T-cell (primary cell): ENCODE measurements at regions not wholly inside any gene's neighbourhood (a gene's known extent, or its start where the extent isn't known, plus 50 kb on each side); places are given as distances from the start of the nearest gene placed in this dataset.

Source experiments
- ATAC-seq, 4 experiments: fragments of 200-7000 bp in 3 of 4; fragments of 150-1000 bp in 1 of 4; cut with Tn5 transposase; replicated peaks in 1 of 4; 1 replicate in 3 of 4; 2 replicates in 1 of 4; pipeline ENCODE4 v1.10.0; 2021; ENCODE audit warnings: moderate library complexity in 3 of 4, mild to moderate bottlenecking in 2 of 4, moderate number of reproducible peaks in 1 of 4
- CTCF ChIA-PET, 2 donors: fragments of 300-600 bp; sonication (Branson Sonifier 250); formaldehyde crosslinking; loops; one replicate each; lab custom pipeline; 2022; ENCODE audit warnings: antibody characterized with exemption in 2 of 2; lab: Charles Lee
- POLR2A ChIA-PET, 2 donors: fragments of 300-600 bp; sonication (Branson Sonifier 250); formaldehyde crosslinking; loops; one replicate each; lab custom pipeline; 2022; ENCODE audit warnings: antibody characterized with exemption in 2 of 2; lab: Charles Lee
- DNase-seq, 35 experiments: peaks; one replicate each; pipeline versions ENCODE4 v3.0.0 to v3.0.0-alpha.2; 2013 to 2023
- H3K27ac ChIP-seq: one replicate; pipeline ENCODE4 v1.5.1; 2013; ENCODE audit warnings: low read length
- H3K27me3 ChIP-seq, 2 experiments: replicated peaks in 1 of 2; 1 replicate in 1 of 2; 2 replicates in 1 of 2; pipeline versions ENCODE4 v1.6.1 to v1.7.0; 2013; ENCODE audit warnings: low read length in 1 of 2, mixed read lengths in 1 of 2; ENCODE audit not compliant: control insufficient read depth in 2 of 2, insufficient read depth in 2 of 2; ENCODE audit errors: extremely low read depth in 1 of 2
- H3K36me3 ChIP-seq, 2 donors: 1 replicate in 1 of 2; 2 replicates in 1 of 2; pipeline versions ENCODE4 v1.6.1 to v1.7.0; 2013; ENCODE audit warnings: low read length in 1 of 2; ENCODE audit not compliant: control insufficient read depth in 2 of 2, insufficient read depth in 1 of 2; ENCODE audit errors: extremely low read depth in 1 of 2
- H3K4me1 ChIP-seq, 2 experiments: 1 replicate in 1 of 2; 2 replicates in 1 of 2; pipeline versions ENCODE4 v1.6.1 to v1.7.0; 2013; ENCODE audit warnings: low read length in 2 of 2, mixed read lengths in 1 of 2; ENCODE audit not compliant: insufficient read depth in 2 of 2, control insufficient read depth in 1 of 2; ENCODE audit errors: extremely low read depth in 1 of 2
- H3K4me3 ChIP-seq, 2 donors: 1 replicate in 1 of 2; 2 replicates in 1 of 2; pipeline versions ENCODE4 v1.5.1 to v1.7.0; 2013; ENCODE audit warnings: mild to moderate bottlenecking in 2 of 2, low read length in 1 of 2, moderate library complexity in 1 of 2; ENCODE audit not compliant: control insufficient read depth in 1 of 2; ENCODE audit errors: extremely low read depth in 1 of 2
- H3K9me3 ChIP-seq: 2 replicates; pipeline ENCODE4 v1.7.0; 2013
- H3K27ac Mint-ChIP-seq, 2 donors: one replicate each; pipeline ENCODE4 v1.8.0; 2020 to 2021; ENCODE audit warnings: mild to moderate bottlenecking in 2 of 2, mixed read lengths in 2 of 2
- H3K27me3 Mint-ChIP-seq, 2 donors: one replicate each; pipeline ENCODE4 v1.8.0; 2021 to 2022; ENCODE audit warnings: mixed read lengths in 2 of 2
- H3K36me3 Mint-ChIP-seq: one replicate; pipeline ENCODE4 v1.8.0; 2021; ENCODE audit warnings: mixed read lengths
- H3K4me1 Mint-ChIP-seq, 3 donors: one replicate each; pipeline ENCODE4 v1.8.0; 2020 to 2022; ENCODE audit warnings: mixed read lengths in 3 of 3, mild to moderate bottlenecking in 1 of 3
- H3K4me3 Mint-ChIP-seq, 3 donors: one replicate each; pipeline ENCODE4 v1.8.0; 2020 to 2022; ENCODE audit warnings: mild to moderate bottlenecking in 3 of 3, mixed read lengths in 3 of 3, moderate library complexity in 3 of 3
- H3K9me3 Mint-ChIP-seq, 3 donors: one replicate each; pipeline ENCODE4 v1.8.0; 2020 to 2022; ENCODE audit warnings: mixed read lengths in 3 of 3
- WGBS: methylation state at CpG from one replicate; pipeline ENCODE4 v1.1.5; 2013; ENCODE audit warnings: missing lambda C conversion rate; ENCODE audit not compliant: insufficient coverage; 5-methylcytosine and 5-hydroxymethylcytosine counted together

- Mint-ChIP-seq H3K4me1 (peaks cover 0 to 10% (median 4%) of the 10 kb centered on the region in 3 donors), H3K27me3 (peaks cover 3 to 12% of the 10 kb centered on the region in 2 donors), H3K9me3 (no peaks in the 10 kb centered on the region), H3K4me3 (no peak overlapping the region), H3K27ac (no peak overlapping the region), H3K36me3 (no peaks in the 10 kb centered on the region)
- Histone ChIP-seq H3K4me3 (no peak overlapping the region), H3K4me1 (no peaks in the 10 kb centered on the region), H3K27ac (no peak overlapping the region), H3K27me3 (peaks cover 0 to 2% of the 10 kb centered on the region in 2 experiments), H3K36me3 (no peaks in the 10 kb centered on the region), H3K9me3 (no peaks in the 10 kb centered on the region)
- ATAC-seq (no peak), DNase-seq (no peak)
- CTCF ChIA-PET = interaction anchor here in 1 of 2 donors (0.5 kb wide), 1 partner anchor 1221 kb away, joined by 4 read pairs; no protein-coding TSS in a partner anchor
- POLR2A ChIA-PET = no interaction called here
- WGBS = no CpG with 5 or more reads among the region's 5 CpGs
Measured at GRCh38 chr4:55175779-55176231, 50.4 kb upstream of the KDR start.

DNA sequence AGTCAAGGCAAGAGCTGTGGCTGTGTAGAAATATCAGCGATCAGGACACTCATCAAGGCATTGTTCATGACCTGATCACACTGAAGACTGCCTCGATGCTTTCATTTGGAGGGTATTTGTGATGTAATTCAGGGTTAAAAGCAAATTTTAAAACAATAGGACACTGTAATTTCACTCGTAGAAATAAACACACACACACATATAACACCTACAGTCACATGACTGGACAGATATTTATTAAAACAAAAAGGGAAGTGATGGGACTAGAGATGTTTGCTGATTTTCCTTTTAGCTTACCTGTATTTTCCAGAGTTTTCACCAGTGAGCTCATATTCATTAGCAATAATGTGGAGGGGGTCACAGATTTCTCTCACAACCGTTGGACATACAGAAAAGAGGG lies 51.1 kb upstream of the KDR start:
- DNase-seq (no peak), ATAC-seq (no peak)
- POLR2A ChIA-PET = no interaction called here
- Histone ChIP-seq H3K27ac (no peak overlapping the region), H3K4me3 (no peak overlapping the region), H3K36me3 (no peaks in the 10 kb centered on the region), H3K27me3 (no peaks in the 10 kb centered on the region), H3K4me1 (no peaks in the 10 kb centered on the region), H3K9me3 (no peaks in the 10 kb centered on the region)
- no peak overlapping the region for H3K27ac Mint-ChIP-seq
- H3K4me1 Mint-ChIP-seq = peaks cover 0 to 10% (median 4%) of the 10 kb centered on the region in 3 donors
- no peaks in the 10 kb centered on the region for H3K9me3 Mint-ChIP-seq
- no peaks in the 10 kb centered on the region for H3K36me3 Mint-ChIP-seq
- CTCF ChIA-PET = no interaction called here
- WGBS = no CpG with 5 or more reads among the region's 4 CpGs
- no peak overlapping the region for H3K4me3 Mint-ChIP-seq
- peaks cover 5 to 18% of the 10 kb centered on the region in 2 donors for H3K27me3 Mint-ChIP-seq

DNA sequence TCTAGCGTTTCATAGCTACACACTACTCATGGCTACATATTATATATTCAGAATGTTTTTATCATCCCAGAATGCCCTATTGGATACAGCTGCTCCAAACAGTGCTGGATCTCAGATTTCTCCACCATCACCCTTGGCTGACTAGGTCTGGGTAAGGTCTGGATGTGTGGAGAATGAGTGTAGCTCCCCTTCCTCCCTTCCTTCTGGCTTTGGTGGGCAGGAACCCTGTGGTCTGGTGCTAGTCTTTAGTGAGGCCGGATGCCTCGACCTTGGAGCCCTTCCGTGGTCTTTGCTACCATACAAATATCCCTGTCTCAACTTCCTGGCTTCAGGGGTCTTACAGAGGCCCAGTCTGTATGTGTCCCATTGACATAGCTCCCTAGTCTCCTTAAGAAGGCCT lies 52.1 kb upstream of the KDR start:
- ChIA-PET CTCF (no interaction called here), POLR2A (no interaction called here)
- WGBS = 59% methylated on average over 2 of the region's 4 CpGs
- DNase-seq (no peak), ATAC-seq (no peak)
- Histone ChIP-seq H3K4me1 (no peaks in the 10 kb centered on the region), H3K27me3 (no peaks in the 10 kb centered on the region), H3K27ac (no peak overlapping the region), H3K36me3 (no peaks in the 10 kb centered on the region), H3K4me3 (no peak overlapping the region), H3K9me3 (no peaks in the 10 kb centered on the region)
- no peak overlapping the region for H3K27ac Mint-ChIP-seq
- H3K9me3 Mint-ChIP-seq = no peaks in the 10 kb centered on the region
- no peaks in the 10 kb centered on the region for H3K36me3 Mint-ChIP-seq
- H3K4me1 Mint-ChIP-seq = peaks cover 0 to 10% (median 4%) of the 10 kb centered on the region in 3 donors
- peaks cover 5 to 18% of the 10 kb centered on the region in 2 donors for H3K27me3 Mint-ChIP-seq
- no peak overlapping the region for H3K4me3 Mint-ChIP-seq

DNA sequence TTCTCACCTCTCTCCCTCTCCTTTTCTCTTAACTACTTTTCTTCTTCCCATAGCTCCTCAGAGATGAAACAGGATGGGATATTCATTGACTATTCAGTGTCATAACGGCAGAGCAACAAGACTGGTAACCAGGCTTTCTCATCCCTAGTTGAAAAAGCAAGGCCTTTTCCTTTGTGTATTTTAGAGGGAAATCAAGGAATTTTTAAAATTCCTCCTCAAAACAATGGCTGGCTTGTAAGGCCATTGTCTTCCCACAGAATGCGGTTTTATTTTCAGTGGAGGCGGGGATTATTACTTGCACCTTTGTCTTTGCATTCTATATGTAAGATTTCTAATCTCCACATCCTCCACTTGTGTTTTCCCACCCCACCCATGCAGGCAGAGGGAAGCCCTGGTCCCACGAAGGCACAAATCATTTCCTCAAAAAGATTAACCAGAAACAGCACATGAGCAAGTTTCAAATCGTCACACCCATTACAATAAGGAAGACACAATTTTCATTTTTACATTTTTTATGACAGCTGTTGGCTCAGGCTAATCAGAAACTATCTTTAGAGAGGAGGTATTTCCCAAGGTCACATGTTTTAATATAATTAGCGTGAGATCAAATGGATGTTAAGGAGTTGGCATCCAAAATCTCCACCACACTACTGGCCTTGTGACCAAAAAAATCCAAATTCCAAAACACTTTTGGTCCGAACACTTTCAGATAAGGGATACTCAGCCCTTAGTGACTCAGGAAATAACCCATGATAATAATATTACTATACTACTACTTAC lies 53.0 kb upstream of the KDR start:
- Histone ChIP-seq H3K4me1 (no peaks in the 10 kb centered on the region), H3K36me3 (no peaks in the 10 kb centered on the region), H3K27ac (no peak overlapping the region), H3K9me3 (no peaks in the 10 kb centered on the region), H3K27me3 (no peaks in the 10 kb centered on the region), H3K4me3 (no peak overlapping the region)
- no peak overlapping the region for H3K27ac Mint-ChIP-seq
- H3K9me3 Mint-ChIP-seq = no peaks in the 10 kb centered on the region
- WGBS = 100% methylated on average over 1 of the region's 7 CpGs
- ATAC-seq (no peak), DNase-seq (no peak)
- ChIA-PET CTCF (no interaction called here), POLR2A (no interaction called here)
- H3K4me1 Mint-ChIP-seq = peaks cover 0 to 10% (median 4%) of the 10 kb centered on the region in 3 donors
- peaks cover 5 to 16% of the 10 kb centered on the region in 2 donors for H3K27me3 Mint-ChIP-seq
- no peaks in the 10 kb centered on the region for H3K36me3 Mint-ChIP-seq
- no peak overlapping the region for H3K4me3 Mint-ChIP-seq

GRCh38 chr4:55181010-55182005 lies 55.9 kb upstream of the KDR start:
- H3K9me3 Mint-ChIP-seq = no peaks in the 10 kb centered on the region
- 95% methylated on average over 2 of the region's 9 CpGs for WGBS

DNA sequence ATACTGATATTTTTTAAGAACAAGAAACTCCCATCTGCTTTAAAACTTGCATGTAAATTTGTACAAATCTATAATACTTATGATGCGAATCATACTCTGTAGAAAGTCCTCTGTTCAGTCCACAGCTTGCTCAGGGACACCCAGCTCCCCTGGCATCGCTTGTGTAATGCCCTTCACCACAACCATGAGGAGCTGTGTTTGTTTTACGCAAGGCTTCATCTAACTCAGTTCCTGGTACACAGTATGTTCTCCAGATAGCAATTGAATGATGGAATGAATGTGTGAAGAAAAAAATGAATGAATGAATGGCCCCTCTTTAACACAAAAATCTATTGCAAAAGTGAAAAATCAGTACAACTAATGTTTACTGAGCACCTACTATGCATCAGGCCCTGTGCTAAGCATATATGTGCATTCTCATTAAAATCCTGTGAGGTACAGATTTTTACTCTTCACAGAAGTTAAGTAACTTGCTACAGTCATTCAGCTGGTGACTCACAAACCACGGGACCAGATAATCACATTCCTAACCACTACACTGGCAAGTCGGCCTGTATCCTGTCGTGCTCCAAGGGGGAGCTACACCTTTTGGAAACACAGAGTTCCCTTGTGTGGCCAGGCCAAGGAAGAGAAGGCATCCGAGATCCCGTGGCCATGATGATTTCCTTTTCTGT lies 58.7 kb upstream of the KDR start:
- Mint-ChIP-seq H3K9me3 (no peaks in the 10 kb centered on the region), H3K36me3 (no peaks in the 10 kb centered on the region), H3K27me3 (peaks cover 11 to 50% of the 10 kb centered on the region in 2 donors), H3K27ac (no peak overlapping the region), H3K4me1 (no peaks in the 10 kb centered on the region), H3K4me3 (no peak overlapping the region)
- CTCF ChIA-PET = interaction anchor here (1.1 to 1.3 kb wide), 2 partner anchors 11 to 683 kb away, joined by 3 to 4 read pairs; no protein-coding TSS in a partner anchor
- Histone ChIP-seq H3K27ac (no peak overlapping the region), H3K27me3 (no peaks in the 10 kb centered on the region), H3K36me3 (no peaks in the 10 kb centered on the region), H3K4me3 (no peak overlapping the region), H3K9me3 (no peaks in the 10 kb centered on the region), H3K4me1 (no peaks in the 10 kb centered on the region)
- DNase-seq = no peak
- WGBS = 72% methylated on average over 4 of the region's 8 CpGs
- ATAC-seq = no peak
- POLR2A ChIA-PET = no interaction called here

More at GRCh38 chr4:55181010-55182005, 55.9 kb upstream of the KDR start:
- Histone ChIP-seq H3K9me3 (no peaks in the 10 kb centered on the region), H3K4me1 (no peaks in the 10 kb centered on the region), H3K27ac (no peak overlapping the region), H3K4me3 (no peak overlapping the region), H3K27me3 (no peaks in the 10 kb centered on the region), H3K36me3 (no peaks in the 10 kb centered on the region)
- ATAC-seq (no peak), DNase-seq (no peak)
- Mint-ChIP-seq H3K36me3 (no peaks in the 10 kb centered on the region), H3K4me1 (peaks cover 0 to 3% (median 0%) of the 10 kb centered on the region in 3 donors), H3K27me3 (peaks cover 4 to 37% of the 10 kb centered on the region in 2 donors), H3K4me3 (no peak overlapping the region), H3K27ac (no peak overlapping the region)
- ChIA-PET POLR2A (interaction anchor here in 1 of 2 donors (0.7 kb wide), 1 partner anchor 524 kb away, joined by 4 read pairs; no protein-coding TSS in a partner anchor), CTCF (interaction anchor here in 1 of 2 donors (0.6 kb wide), 2 partner anchors 580 to 953 kb away, joined by 3 to 4 read pairs; no protein-coding TSS in a partner anchor)
